ENCODE measurements at regions not wholly inside any gene's neighbourhood (a gene's known extent, or its start where the extent isn't known, plus 50 kb on each side); places are given as distances from the start of the nearest gene placed in this dataset.

DNA sequence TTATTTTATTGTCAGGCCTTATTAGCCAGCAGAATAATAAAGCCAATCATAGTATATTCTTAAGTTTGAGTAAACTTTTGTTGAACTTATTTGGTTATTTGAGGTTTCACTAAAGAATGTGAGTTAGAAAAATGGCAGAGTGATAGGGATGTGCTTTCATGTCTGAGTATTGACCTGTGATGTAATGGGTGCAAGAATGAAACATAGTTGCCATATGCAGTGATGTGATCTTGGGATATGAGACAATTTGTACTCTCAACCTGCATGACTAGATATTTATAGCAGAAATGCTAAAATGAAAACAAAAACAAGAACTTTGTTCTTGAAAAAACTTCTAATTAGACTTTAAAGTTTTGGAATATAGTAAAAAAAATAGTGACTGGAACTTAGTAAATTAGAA, 97.9 kb downstream of the DISP1 start:
- peak; percentile 62 for DNase-seq

GRCh38 chr1:222914861-222915632, 100.2 kb downstream of the DISP1 start:
- DNase-seq: peak; percentile 92

DNA sequence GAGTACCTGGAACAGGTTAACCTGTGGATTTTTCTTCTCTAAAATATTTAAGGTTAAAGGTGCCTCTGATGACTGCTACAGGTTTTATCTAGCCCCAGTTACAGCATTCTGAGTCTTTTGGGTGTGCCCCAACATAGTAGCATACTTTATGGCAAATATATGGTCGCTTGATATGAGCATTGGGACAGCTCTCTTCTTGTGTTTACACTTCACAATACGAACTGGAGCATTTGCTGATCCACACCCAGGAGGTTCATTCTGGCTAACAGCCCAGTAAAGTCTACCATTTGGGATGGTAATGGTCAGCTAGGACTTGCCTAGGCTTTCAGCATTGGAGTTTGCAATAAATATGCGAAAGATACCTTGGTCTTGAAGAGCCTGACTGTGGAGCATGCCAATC, 101.3 kb downstream of the DISP1 start:
- no peak for DNase-seq

- DNase-seq: peak; percentile 57
Observed at GRCh38 chr1:222918801-222919477, 104.1 kb downstream of the DISP1 start.

- peak; percentile 65 for DNase-seq
Observed at GRCh38 chr1:222919478-222919865, 104.6 kb downstream of the DISP1 start.

DNA sequence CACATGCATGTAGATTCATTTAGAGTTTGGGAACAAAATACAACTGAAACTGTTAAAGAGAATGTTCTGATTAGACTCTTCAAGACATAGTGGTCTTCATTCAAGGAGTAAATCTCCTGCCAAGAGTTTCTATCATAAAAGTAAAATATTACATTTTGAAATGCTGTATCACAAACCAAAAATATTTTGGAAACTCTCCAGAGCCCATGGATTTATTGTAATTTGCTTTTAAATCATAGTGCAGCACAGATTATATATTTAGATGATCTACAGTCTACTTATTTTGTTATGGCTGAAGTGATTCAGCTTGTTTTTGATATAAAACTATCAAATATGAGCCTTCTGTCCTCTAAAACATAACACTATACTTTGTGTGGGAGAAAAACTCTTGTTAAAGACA, 105.3 kb downstream of the DISP1 start:
- peak; percentile 90 for DNase-seq

- no peak for DNase-seq
Observed at GRCh38 chr1:222921945-222922344, 107.1 kb downstream of the DISP1 start.

DNA sequence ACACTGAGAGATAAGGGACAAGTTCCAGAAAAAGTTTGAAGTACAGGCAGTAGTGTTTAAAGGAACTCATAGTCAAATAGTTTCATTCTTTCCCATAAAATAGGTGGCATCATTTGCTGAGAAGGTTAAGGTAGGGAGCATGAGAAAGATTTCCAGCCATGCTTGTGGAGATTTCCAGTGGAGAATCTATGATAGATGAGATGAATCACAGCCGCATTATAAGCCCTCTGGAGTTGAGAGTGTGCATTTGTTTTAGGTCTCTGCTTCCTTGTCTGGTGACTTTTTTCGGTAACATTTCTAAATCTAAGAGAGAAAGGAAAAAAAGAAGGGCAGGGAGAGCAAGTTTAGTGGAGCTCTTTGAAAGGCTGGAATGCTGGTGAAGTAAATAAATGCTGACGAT, 108.7 kb downstream of the DISP1 start:
- DNase-seq: no peak

DNA sequence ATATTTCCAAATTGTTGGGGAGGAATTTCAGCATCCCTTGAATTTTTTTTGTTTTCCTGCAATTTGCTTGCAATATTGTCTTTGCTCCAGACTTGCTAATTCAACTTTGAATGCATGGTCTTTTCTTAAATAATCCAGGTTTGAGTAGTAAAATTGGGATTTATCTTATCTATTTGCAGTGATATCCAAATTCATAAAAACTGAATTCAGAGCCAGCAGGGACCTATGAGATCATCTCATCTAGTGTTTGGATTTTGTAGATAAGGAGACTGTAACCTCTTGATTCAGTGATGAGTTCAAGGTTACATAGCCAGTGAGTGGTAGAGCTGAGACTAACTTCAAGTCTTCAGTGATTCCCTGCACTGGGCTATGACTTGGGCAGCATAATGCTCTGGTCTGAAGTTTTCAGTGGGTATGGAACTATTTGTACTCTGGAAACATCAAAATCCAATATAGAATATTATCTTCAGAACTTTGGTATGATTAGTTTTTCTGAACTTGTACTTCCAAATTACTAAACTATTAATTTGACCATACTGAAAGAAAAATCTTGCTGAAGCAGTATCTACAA, 109.4 kb downstream of the DISP1 start:
- DNase-seq: no peak

- peak; percentile 62 for DNase-seq
Observed at GRCh38 chr1:222926566-222926965, 111.7 kb downstream of the DISP1 start.

DNA sequence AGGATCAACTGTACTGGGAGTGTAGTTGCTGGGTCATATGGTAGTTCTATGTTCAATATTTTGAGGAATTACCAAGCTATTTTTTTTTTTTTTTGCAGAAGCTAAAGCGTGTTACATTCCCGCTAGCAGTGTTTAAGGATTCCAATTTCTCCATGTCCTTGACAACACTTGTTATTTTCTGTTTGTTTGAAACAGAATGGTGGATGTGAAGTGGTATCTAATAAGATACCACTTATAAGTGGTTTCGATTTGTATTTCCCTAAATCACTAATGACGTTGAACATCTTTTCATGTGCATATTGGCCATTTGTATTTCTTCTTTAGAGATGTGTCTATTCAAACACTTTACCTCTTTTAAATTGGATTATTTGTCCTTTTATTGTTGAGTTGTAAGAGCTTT, 112.2 kb downstream of the DISP1 start:
- no peak for DNase-seq

DNA sequence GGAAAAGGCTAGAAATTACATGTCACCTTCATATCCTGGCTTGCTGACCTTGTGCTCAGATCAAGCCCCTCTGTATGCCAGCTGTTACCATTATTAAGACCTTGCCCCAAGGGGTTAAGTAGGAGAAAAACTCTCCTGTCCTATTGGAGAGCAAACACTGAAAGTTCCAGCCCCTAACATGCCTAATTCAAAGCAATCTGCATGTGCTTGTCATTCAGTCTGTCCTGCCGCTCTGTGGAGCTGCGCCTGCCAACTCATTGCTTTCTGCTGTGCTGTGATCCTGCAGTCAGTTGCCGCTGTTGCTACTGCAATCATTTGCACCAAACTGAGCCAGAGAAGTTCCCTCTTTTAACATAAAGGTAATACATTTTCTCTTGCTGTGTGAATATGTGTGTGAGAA, 113.4 kb downstream of the DISP1 start:
- peak; percentile 53 for DNase-seq

DNA sequence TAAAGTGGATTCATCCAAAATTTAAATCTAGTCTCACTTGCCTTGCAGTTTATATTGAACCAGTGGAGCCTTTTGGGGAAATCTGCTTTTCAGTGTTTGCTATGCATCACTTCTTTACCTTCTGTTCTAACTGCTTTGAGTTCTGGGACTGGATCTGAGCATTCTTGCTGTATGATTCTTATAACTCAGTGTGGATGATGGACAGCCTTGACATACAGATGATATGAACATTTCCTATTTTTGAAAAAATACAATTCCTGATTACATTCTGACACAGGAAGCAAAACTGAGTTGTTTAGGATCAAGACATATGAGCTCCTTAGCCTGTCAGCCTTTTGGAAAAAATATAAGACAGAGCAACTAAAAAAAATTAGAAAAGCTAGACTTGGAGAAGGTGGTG, 115.2 kb downstream of the DISP1 start:
- DNase-seq: no peak

- DNase-seq: peak; percentile 69
Observed at GRCh38 chr1:222931023-222931422, 116.2 kb downstream of the DISP1 start.

- no peak for DNase-seq
Observed at GRCh38 chr1:222933273-222933672, 118.4 kb downstream of the DISP1 start.

DNA sequence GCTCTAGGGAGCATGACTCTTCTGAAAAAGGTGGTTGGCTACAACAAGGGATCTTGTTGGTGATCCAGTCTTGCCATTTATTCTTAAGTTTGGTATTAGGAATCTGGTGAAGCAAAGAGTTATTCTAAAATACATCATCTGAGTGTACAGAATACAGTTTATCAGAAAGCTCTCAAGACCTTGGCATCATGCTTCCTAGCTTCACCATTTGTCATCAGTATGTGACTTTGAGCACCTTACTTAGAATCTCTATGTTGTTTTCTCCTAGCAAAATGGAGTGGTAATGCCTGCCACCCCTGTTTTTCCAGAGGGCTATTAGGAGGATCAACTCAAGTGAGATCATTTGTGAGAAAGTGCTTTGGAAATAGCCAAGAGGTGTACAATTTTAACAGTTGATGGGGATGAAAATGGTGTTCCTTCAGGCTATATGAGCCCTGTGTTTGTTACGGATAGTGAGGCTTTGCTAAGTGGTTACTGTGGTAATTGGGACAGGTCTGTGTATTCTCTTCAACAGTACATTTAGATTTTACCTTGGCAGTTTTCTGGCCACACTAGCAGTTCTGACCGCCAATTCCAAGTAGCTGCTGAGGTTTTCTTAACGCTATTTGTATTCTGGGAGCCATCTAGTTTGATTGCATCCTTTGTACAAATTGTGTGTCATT, 120.5 kb downstream of the DISP1 start:
- DNase-seq: no peak

DNA sequence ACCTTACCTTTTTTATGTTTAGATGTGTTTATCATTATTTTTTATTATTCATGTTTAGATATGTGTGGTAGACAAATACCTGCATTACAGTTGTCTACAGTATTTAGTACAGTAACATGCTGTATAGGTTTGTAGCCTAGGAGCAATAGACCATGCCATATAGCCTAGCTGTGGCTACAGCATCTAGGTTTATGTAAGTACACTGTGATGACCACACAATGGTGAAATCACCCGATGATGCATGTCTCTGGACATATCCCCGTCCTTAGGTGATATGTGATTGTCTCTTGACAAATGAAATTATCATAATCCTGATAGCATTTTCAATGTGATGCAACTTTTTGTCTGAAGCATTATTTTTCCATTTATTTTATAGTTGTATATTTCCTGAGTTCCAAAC, 121.2 kb downstream of the DISP1 start:
- no peak for DNase-seq

GRCh38 chr1:222938986-222939385, 124.1 kb downstream of the DISP1 start:
- no peak for DNase-seq

DNA sequence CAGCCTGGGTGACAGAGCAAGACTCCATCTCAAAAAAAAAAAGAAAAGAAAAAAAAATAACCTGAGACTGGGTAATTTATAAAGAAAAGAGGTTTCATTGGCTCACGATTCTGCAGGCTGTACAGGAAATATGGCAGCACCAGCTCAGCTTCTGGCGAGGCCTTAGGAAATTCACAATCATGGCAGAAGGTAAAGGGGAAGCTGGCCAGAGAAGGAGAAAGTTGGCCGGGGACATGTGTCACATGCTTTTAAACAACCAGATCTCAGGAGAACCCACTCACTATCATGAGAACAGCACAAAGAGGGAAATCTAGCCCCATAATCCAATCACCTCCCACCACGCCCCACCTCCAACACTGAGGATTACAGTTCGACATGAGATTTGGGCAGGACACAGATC, 125.3 kb downstream of the DISP1 start:
- DNase-seq: no peak

GRCh38 chr1:222940906-222941305, 126.1 kb downstream of the DISP1 start:
- no peak for DNase-seq

DNA sequence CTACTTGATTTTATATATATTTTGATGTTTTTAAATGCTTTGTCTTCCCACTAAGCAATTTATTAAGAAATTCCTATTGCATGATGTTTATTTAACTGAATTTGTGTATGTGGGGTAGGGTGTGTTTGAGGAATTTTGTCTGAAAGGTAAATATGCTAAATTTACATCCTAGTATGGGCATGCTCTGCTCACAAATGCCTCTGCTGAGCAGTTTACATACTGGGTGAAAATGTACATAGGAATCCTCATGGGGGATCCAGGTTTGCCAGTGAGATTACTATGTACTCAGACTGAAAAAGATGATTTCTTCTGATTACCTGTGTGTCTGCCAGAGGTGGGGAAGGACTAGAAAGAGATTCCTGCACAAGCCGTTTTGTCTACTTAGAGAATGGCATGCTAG, 126.6 kb downstream of the DISP1 start:
- no peak for DNase-seq

DNA sequence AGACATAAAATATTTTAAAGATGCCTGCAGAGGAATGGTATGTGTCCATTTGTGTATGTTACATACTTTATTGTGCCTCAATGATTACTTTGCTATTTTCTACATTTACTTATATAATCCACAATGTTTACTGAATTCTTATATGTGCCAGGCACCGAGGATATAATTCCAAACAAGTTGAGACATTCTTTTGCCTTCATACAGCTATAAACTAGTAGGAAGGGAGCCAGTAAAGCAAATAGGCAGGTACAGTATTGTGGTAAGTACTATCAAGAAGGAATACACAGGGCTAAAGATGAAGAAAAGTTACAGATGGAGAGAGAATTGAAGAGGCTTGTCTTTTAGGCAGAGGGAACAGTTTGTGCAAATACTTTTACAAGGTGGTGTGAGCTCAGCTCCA, 131.6 kb downstream of the DISP1 start:
- no peak for DNase-seq

DNA sequence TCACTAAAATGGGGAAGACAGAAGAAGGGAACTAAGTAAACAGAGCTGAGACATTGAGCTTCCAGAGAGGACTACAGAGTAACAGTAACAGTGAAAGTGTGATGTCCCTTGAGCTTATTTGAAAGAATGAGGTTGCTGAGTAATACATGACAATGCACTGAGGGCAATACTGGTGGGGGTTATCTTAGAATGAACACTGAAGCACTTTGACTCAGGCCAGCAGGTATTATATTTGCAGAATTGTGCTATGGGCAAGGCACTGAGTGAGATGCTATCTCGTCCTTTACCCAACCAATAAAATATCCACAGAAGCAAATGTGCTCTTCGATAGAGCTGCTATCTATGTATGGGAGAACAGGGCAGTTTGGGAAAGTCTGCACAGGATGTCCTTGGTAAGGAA, 133.2 kb downstream of the DISP1 start:
- no peak for DNase-seq

DNA sequence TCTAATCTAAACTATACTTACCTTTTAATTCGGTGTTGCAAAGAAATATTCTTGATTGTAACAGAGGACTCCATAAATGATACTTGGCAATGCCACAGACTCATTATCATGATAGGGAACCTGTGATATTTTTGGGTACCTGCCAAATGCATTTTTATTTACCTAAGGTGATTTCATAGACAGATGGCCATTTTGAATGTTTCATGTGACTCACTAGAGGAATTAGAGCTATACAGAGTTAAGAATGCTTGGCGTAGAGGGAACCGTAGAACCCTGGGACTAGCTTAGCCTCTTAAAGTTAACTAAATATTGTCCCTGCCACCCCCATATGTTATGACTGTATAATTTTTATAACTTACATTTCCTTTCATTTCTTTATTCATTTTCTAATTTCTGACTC, 136.1 kb downstream of the DISP1 start:
- DNase-seq: no peak
